Adrenal gland (tissue), 9 donors: ENCODE measurements at regions not wholly inside any gene's neighbourhood (a gene's known extent, or its start where the extent isn't known, plus 50 kb on each side); places are given as distances from the start of the nearest gene placed in this dataset.

Source experiments
- DNase-seq, 7 donors: peaks; one replicate each; pipeline ENCODE4 v3.0.0-alpha.2; 2019 to 2020
- H3K27ac ChIP-seq, 5 donors: fragments of 200-600 bp; sonication (generic) in 4 of 5; 1 replicate in 3 of 5; 2 replicates in 2 of 5; pipeline versions ENCODE4 v1.5.1 to v1.8.0; 2016 to 2020; ENCODE audit warnings: mild to moderate bottlenecking in 1 of 5
- H3K27me3 ChIP-seq: fragments of 200-600 bp; 2 replicates; pipeline ENCODE4 v1.8.0; 2021
- H3K36me3 ChIP-seq, 2 donors: fragments of 200-600 bp; replicated peaks in 1 of 2; 1 replicate in 1 of 2; 2 replicates in 1 of 2; pipeline versions ENCODE4 v1.5.1 to v1.8.0; 2018 to 2022
- H3K4me1 ChIP-seq, 2 donors: fragments of 200-600 bp; replicated peaks in 1 of 2; 1 replicate in 1 of 2; 2 replicates in 1 of 2; pipeline versions ENCODE4 v1.5.1 to v1.8.0; 2018 to 2021
- H3K4me3 ChIP-seq, 4 donors: fragments of 200-600 bp; sonication (generic) in 3 of 4; one replicate each; pipeline ENCODE4 v1.5.1; 2016 to 2018
- H3K9me3 ChIP-seq, 3 donors: fragments of 200-600 bp; sonication (generic) in 1 of 3; replicated peaks in 1 of 3; 1 replicate in 2 of 3; 2 replicates in 1 of 3; pipeline versions ENCODE4 v1.5.1 to v1.8.0; 2016 to 2021
- POLR2A ChIP-seq, 2 donors: fragments of 450-650 bp; IDR thresholded peaks; one replicate each; pipeline ENCODE4 v1.6.1; 2017; ENCODE audit warnings: antibody characterized with exemption in 2 of 2, mild to moderate bottlenecking in 2 of 2, moderate library complexity in 1 of 2
- WGBS, 4 donors: extraction: QIAGEN DNeasy Blood & Tissue Kit in 2 of 4; methylation state at CpG; one replicate each; pipeline versions ENCODE4 v1.1.5 to v1.1.7; 2013 to 2017; 5-methylcytosine and 5-hydroxymethylcytosine counted together
- intact Hi-C, 2 donors: fragments of 100-400 bp; cut with DNase I; formaldehyde crosslinking; loops; one replicate each; pipeline versions ENCODE4 v1.14.1 to v1.15.0; 2022 to 2023
- TF ChIP-seq, protein P1 (sequence below), 6 experiments: fragments of 450-650 bp in 4 of 6; fragments of 200-600 bp in 2 of 6; sonication (generic) in 1 of 6; IDR thresholded peaks; 1 replicate in 5 of 6; 2 replicates in 1 of 6; pipeline versions ENCODE4 v1.5.1 to v1.8.0; 2016 to 2021; ENCODE audit warnings: antibody characterized with exemption in 6 of 6, mild to moderate bottlenecking in 2 of 6, moderate library complexity in 1 of 6
- donor health status: healthy with polysubstance abuse.
- donor health status: Bipolar disorder and iron deficiency.
- donor health status: DM: yes; HTN: yes; CAD: no.
- donor health status: DM: no; HTN: no; CAD: no.
- donor health status: DM: no; HTN: no; CAD: no.

DNA sequence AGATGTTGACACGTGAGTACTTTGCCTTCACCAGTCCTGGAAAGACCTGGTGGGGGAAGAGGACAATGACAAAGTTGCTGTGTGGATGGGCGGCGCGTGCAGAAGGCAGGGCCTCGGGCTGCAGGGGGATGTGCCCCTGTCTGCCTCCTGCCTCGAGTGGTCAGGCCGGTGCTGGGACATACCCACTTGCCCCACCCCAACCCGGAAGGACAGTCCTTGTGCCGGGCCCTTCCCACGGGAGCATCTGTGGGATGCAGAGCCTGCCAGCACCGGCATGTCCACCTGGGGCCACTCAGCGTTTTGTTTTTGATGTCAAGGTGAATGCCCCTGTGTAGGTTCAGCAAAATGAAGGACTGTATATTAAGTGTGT lies 60.5 kb upstream of the BHLHE23 start:
- TF ChIP-seq, protein P1, sequence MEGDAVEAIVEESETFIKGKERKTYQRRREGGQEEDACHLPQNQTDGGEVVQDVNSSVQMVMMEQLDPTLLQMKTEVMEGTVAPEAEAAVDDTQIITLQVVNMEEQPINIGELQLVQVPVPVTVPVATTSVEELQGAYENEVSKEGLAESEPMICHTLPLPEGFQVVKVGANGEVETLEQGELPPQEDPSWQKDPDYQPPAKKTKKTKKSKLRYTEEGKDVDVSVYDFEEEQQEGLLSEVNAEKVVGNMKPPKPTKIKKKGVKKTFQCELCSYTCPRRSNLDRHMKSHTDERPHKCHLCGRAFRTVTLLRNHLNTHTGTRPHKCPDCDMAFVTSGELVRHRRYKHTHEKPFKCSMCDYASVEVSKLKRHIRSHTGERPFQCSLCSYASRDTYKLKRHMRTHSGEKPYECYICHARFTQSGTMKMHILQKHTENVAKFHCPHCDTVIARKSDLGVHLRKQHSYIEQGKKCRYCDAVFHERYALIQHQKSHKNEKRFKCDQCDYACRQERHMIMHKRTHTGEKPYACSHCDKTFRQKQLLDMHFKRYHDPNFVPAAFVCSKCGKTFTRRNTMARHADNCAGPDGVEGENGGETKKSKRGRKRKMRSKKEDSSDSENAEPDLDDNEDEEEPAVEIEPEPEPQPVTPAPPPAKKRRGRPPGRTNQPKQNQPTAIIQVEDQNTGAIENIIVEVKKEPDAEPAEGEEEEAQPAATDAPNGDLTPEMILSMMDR (IDR thresholded peaks at IDR 0.05): no peak
- TF ChIP-seq POLR2A (IDR thresholded peaks at IDR 0.05): no peak
- no peaks in the 10 kb centered on the region for H3K9me3 ChIP-seq
- no peak overlapping the region for H3K4me3 ChIP-seq
- WGBS, 4 donors: 57 to 80% (median 64%) methylated on average over 6 to 12 of the region's 12 CpGs
- no peak overlapping the region for H3K27ac ChIP-seq
- H3K27me3 ChIP-seq: peaks cover 7% of the 10 kb centered on the region
- H3K4me1 ChIP-seq: peaks cover 0 to 4% of the 10 kb centered on the region in 2 donors
- DNase-seq: no peak
- no peaks in the 10 kb centered on the region for H3K36me3 ChIP-seq
- intact Hi-C loops: no loop called here

DNA sequence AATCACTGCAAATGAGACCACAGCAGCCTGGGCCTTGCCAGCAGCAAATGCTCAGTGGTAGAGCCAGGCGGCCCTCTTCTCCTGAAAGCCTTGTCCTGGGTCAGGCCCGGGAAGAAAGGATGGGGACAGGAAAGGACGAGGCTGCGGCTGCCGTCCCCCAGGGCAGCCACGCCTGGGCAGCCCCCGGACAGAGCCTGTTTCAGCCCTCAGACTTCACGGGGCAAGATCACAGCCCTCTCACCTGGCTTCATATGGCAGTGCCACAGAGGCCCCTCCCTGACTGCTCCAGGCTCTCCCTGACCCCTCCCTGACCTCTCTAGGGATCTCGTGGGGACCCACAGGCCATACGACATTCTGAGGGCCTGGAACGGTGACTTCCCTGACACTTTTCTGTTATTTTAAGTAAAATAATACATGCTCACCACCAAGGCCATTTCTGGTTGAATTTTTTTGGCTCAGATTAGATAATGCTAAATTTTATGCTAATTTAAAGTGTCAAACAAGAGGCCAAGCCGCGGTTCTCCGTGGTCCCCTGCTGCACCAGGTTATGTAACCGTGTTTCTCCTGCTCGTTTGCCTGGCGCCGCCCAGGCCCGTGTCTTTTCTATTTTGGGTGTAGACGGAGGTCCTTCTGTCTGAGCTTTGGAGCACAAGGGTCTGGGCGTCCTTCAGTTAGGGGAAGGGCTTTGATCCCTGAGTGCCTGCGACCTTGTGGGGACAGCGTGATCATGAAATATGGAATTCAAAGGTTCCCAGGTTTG lies 59.9 kb upstream of the BHLHE23 start:
- no peak overlapping the region for H3K4me3 ChIP-seq
- no peaks in the 10 kb centered on the region for H3K36me3 ChIP-seq
- no peak for DNase-seq
- H3K4me1 ChIP-seq: peaks cover 0 to 4% of the 10 kb centered on the region in 2 donors
- no peak for TF ChIP-seq POLR2A (IDR thresholded peaks at IDR 0.05)
- TF ChIP-seq, protein P1 (IDR thresholded peaks at IDR 0.05): no peak
- no peak overlapping the region for H3K27ac ChIP-seq
- intact Hi-C loops: no loop called here
- peaks cover 3% of the 10 kb centered on the region for H3K27me3 ChIP-seq
- no peaks in the 10 kb centered on the region for H3K9me3 ChIP-seq
- WGBS, 4 donors: 63 to 73% (median 67%) methylated on average over 16 to 23 of the region's 23 CpGs

DNA sequence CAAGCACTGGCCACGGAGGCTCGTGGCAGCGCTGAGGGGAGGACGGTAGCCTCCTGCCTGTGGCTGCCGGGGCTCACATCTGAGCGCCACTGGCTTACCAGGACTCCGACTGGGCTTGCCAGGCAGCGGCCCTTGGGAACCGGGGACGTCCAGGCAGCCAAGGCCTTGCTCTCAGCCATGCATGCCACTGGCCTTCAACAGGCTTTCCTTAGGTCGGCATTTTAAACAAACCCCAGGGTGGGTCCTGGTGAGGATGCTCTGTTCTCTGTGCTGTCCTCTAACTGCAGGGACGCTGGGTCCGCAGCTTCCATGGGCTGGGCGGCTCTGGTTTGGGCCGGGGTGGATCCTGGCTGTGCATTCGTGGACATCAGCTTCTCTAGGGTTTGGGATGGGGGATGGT lies 59.1 kb upstream of the BHLHE23 start:
- DNase-seq: no peak
- H3K4me1 ChIP-seq: peaks cover 0 to 4% of the 10 kb centered on the region in 2 donors
- no peaks in the 10 kb centered on the region for H3K9me3 ChIP-seq
- intact Hi-C loops: no loop called here
- no peak overlapping the region for H3K27ac ChIP-seq
- no peaks in the 10 kb centered on the region for H3K36me3 ChIP-seq
- TF ChIP-seq POLR2A (IDR thresholded peaks at IDR 0.05): no peak
- TF ChIP-seq, protein P1 (IDR thresholded peaks at IDR 0.05): no peak
- H3K27me3 ChIP-seq: peaks cover 3% of the 10 kb centered on the region
- WGBS, 4 donors: 73 to 86% (median 78%) methylated on average over 10 to 16 of the region's 16 CpGs
- H3K4me3 ChIP-seq: no peak overlapping the region

DNA sequence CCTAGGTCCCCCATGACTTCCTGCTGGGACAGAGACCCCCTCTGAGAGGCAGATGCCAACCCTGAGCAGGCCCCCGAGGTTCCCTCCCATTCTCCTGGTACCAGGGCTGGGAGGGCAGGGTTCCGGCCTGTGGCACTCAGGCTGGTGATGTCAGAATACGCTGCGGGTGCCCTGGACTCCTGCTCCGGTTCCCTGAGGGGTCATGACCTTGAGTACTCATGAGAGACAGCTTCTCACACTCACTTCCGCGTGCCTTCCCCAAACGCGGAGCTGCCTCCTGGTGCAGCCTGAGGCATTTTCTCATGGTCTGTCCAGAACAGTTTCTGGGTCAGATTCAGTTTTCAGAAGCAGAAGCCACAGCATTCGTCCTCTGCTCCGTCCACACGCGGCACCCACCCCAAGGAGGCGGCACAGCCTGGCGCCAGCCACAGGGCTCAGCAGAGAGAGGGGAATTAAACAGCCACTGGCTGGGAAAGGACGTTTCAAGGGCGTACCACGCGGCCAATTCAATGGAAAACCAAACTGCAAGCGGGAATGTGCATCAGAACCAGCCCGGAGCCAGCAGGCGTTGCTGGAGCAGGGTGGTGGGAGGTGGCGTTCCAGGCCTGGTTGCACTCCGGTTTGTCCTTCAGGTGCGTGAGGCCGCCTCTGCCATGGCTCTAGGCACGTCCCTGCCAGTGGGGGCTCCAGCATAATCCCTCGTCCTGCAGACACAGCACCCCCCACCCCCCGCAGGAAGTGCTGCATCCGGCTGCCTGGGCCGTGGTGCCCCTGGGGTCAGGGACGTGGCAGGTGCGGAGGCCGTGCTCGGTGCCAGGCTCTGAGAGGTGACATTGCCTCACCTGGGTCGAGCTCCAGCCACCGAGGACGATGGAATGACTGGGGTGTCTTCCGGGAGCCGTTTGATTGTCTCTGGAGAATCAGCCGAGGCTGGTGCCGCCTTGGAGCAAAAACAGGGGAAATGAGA lies 58.3 kb upstream of the BHLHE23 start:
- Histone ChIP-seq H3K4me1 (peaks cover 0 to 4% of the 10 kb centered on the region in 2 donors), H3K27ac (no peak overlapping the region), H3K4me3 (no peak overlapping the region), H3K9me3 (no peaks in the 10 kb centered on the region), H3K36me3 (no peaks in the 10 kb centered on the region), H3K27me3 (peaks cover 3% of the 10 kb centered on the region)
- DNase-seq: peak in 1 of 7 donors; percentile 3
- 69 to 76% (median 73%) methylated on average over 27 to 42 of the region's 42 CpGs for WGBS, 4 donors
- intact Hi-C loops: no loop called here
- no peak for TF ChIP-seq POLR2A (IDR thresholded peaks at IDR 0.05)
- TF ChIP-seq, protein P1 (IDR thresholded peaks at IDR 0.05): no peak
